ENCODE measurements at regions not wholly inside any gene's neighbourhood (a gene's known extent, or its start where the extent isn't known, plus 50 kb on each side); places are given as distances from the start of the nearest gene placed in this dataset.

DNA sequence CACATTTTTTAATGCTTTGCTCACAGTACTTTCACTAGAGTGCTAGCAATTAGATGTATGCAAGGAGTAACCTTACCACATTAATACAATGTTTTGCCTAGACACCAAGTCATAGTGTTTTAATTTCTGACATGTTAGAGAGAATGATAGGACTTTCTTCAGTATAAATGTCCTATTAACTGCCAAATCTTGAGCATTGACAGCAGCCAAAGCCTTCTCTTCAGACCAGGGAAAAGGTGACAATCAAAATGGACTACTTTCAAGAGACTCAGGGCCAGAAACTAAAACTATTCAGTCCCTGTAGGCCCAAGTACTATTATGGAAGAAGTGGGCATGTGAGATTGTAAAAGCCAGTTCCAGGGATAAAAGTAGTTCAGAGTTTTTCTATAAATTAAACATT lies 201.4 kb upstream of the PCDH15 start:
- no peak overlapping the region for H3K4me3 ChIP-seq (ENCODE audit: low read length)
- TF ChIP-seq, protein P1, sequence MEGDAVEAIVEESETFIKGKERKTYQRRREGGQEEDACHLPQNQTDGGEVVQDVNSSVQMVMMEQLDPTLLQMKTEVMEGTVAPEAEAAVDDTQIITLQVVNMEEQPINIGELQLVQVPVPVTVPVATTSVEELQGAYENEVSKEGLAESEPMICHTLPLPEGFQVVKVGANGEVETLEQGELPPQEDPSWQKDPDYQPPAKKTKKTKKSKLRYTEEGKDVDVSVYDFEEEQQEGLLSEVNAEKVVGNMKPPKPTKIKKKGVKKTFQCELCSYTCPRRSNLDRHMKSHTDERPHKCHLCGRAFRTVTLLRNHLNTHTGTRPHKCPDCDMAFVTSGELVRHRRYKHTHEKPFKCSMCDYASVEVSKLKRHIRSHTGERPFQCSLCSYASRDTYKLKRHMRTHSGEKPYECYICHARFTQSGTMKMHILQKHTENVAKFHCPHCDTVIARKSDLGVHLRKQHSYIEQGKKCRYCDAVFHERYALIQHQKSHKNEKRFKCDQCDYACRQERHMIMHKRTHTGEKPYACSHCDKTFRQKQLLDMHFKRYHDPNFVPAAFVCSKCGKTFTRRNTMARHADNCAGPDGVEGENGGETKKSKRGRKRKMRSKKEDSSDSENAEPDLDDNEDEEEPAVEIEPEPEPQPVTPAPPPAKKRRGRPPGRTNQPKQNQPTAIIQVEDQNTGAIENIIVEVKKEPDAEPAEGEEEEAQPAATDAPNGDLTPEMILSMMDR (IDR thresholded peaks at IDR 0.05; ENCODE audit: insufficient read depth, low read depth, low read length, missing control alignments) = no peak
- no peak for DNase-seq (ENCODE audit: low read depth)

DNA sequence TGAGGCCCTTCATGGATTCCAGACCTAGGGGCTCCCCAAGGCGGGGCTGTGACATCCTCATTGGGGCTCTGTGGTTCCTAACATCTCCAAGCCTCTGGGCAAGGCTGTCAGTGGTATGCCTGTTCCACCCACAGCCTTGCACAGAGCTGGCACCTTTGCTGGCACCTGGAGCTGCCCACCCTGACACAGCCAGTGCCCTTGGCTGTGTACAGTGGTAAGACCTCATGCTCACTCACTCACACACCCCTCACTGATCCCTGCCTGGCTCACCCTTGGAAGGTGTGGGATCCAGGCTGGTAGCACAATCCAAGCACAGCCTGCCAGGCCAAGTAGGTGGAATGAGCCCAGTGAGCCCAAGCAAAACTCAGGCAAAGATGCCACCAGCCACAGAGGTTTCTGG lies 200.4 kb upstream of the PCDH15 start:
- no peak overlapping the region for H3K4me3 ChIP-seq (ENCODE audit: low read length)
- TF ChIP-seq, protein P1 (IDR thresholded peaks at IDR 0.05; ENCODE audit: insufficient read depth, low read depth, low read length, missing control alignments) = no peak
- DNase-seq (ENCODE audit: low read depth) = no peak

DNA sequence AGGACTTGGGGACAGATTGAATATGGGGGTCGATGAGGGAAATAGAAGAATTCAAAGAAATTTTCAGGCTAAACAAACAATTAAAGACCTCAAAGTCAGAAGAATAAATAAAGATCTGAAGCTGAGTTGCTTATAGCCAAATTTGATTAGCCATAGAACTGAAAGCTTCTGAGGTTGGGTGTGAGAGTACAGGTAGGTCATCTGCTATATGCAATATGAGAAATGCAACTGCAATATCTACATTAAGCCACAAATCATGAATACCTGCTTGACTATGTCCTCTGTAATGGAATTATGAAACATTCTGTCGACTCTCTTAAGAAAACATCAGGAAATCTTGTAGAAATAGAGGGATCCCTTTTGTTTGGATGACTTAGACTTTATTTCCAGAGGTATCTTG lies 192.1 kb upstream of the PCDH15 start:
- DNase-seq (ENCODE audit: low read depth) = no peak
- TF ChIP-seq, protein P1 (IDR thresholded peaks at IDR 0.05; ENCODE audit: insufficient read depth, low read depth, low read length, missing control alignments) = no peak
- H3K4me3 ChIP-seq (ENCODE audit: low read length) = no peak overlapping the region

DNA sequence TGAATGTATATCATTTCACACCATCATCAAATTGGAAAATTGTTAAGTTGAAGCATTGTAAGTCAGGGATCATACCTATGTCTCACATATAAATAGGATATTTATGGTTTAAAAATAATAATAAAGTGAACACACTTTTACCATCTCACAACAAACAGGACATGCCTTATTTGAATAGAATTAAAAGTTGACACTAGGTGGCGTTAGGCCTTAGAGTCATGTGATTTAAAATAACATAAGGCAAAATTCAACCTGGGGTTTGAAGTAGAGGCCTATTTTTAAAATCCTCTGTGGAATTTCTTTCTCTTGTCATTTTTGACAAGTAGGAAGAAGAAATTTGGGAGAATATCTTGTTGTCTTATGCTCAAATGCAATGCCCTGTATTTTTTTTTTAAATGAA lies 184.7 kb upstream of the PCDH15 start:
- TF ChIP-seq, protein P1 (IDR thresholded peaks at IDR 0.05; ENCODE audit: insufficient read depth, low read depth, low read length, missing control alignments) = peak; percentile 38
- peak; percentile 43 for DNase-seq (ENCODE audit: low read depth)
- no peak overlapping the region for H3K4me3 ChIP-seq (ENCODE audit: low read length)

DNA sequence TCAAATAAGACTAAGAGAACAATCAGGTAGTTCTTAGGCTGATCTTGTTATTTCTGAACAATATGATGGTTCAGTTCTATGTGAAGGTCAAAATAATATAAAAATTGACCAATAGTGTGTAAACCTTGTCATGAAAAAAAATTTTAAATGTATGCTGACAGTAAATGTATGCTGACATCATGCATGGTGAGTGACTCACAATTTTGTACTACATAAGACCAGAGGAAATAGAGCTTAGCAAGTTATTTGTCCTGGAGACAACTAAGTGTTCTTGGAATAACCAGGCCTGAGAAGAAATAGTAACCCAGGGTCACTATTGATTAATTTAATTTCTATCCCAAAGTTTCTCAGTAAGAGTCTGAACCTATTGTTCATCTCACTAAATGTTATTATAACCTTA lies 182.2 kb upstream of the PCDH15 start:
- TF ChIP-seq, protein P1 (IDR thresholded peaks at IDR 0.05; ENCODE audit: insufficient read depth, low read depth, low read length, missing control alignments) = no peak
- no peak overlapping the region for H3K4me3 ChIP-seq (ENCODE audit: low read length)
- DNase-seq (ENCODE audit: low read depth) = peak; percentile 57

DNA sequence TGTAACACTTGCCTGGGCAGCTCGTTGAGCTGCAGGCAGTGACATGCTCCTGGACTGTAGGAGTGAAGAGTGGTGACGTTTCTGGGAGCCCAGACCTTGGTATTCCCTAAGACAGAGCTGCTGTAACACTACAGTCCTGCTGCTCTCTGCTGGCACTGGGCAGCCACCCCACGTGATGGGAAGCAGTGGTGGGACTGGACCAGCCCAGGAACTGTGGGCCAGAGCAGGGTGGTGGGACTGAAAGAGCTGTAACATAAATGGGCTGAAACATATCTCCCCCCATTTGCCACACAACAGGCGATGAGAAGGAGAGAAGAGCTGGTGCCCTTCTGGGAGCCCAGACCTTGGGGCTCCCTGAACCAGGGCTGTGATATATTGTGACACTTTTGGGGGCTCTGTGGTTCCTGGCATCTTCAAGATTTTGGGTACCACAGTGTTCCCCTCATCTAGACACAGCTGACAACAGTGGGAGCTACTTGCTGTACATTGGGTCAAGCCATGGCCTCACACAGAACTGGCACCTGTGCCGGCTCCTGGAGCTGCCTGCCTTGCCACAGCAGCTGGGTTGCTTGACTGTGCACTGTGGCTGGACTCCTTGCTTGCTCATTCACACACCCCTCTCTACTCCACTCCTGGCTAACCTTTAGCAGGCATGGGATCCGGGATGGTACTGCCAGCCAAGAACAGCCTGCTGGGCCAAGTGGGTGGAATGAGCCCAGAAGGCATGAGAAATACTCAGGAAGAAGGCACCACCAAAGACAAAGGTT lies 161.3 kb upstream of the PCDH15 start:
- DNase-seq (ENCODE audit: low read depth) = no peak
- H3K4me3 ChIP-seq (ENCODE audit: low read length) = no peak overlapping the region
- TF ChIP-seq, protein P1 (IDR thresholded peaks at IDR 0.05; ENCODE audit: insufficient read depth, low read depth, low read length, missing control alignments) = no peak

DNA sequence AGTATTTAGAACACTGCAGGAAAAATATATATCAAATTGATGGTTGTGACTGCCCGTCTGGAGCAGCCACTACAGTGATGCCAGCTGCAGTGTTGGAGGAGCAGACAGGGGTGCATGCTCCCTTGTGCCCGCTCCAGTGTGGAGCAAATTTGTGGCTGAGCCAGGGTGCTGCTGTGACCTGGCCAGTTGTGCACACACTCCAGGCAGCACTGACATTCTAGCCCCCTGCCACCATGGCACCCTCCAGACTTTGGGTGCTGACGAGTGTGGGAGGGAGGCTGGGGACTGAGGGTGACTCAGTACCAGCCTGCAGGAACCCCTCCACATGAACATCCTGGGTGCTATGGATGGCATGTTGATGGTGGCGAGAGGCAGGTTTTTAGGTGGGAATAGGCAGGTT lies 160.0 kb upstream of the PCDH15 start:
- DNase-seq (ENCODE audit: low read depth) = no peak

More for the DNA sequence above, 160.0 kb upstream of the PCDH15 start:
- H3K4me3 ChIP-seq (ENCODE audit: low read length) = no peak overlapping the region
- TF ChIP-seq, protein P1 (IDR thresholded peaks at IDR 0.05; ENCODE audit: insufficient read depth, low read depth, low read length, missing control alignments) = no peak

Data from epithelial cell of esophagus (primary cell).